Mesendoderm (in vitro differentiated cells): ENCODE measurements at regions not wholly inside any gene's neighbourhood (a gene's known extent, or its start where the extent isn't known, plus 50 kb on each side); places are given as distances from the start of the nearest gene placed in this dataset.
"Not testable (repeated sequence)": the region's sequence is repeated elsewhere in the genome, so short reads cannot be mapped to it uniquely, and the experiment has no call there.

Experiments used
- DNase-seq: peaks from one replicate; pipeline ENCODE4 v3.0.0; 2013
- H2AK5ac ChIP-seq: 2 replicates; pipeline ENCODE4 v1.6.1; 2013; ENCODE audit warnings: low read length, inconsistent platforms
- H2BK120ac ChIP-seq: 2 replicates; pipeline ENCODE4 v1.6.1; 2013; ENCODE audit warnings: low read depth, mild to moderate bottlenecking, low read length, moderate library complexity, mixed read lengths
- H2BK15ac ChIP-seq: replicated peaks from 2 replicates; pipeline ENCODE4 v1.6.1; 2013; ENCODE audit warnings: low read depth, mild to moderate bottlenecking, moderate library complexity
- H2BK5ac ChIP-seq: 2 replicates; pipeline ENCODE4 v1.6.1; 2013; ENCODE audit warnings: low read length, inconsistent platforms
- H3K18ac ChIP-seq: 2 replicates; pipeline ENCODE4 v1.6.1; 2013; ENCODE audit warnings: mild to moderate bottlenecking, low read length, mixed read lengths
- H3K23ac ChIP-seq: one replicate; pipeline ENCODE4 v1.6.1; 2013; ENCODE audit warnings: low read length
- H3K27ac ChIP-seq: 2 replicates; pipeline ENCODE4 v1.5.1; 2013; ENCODE audit warnings: low read depth, mild to moderate bottlenecking, inconsistent platforms, low read length, moderate library complexity
- H3K27me3 ChIP-seq: 2 replicates; pipeline ENCODE4 v1.6.1; 2013; ENCODE audit warnings: low read length, control low read depth, mild to moderate bottlenecking, inconsistent platforms; ENCODE audit not compliant: insufficient read depth, poor library complexity
- H3K36me3 ChIP-seq: 2 replicates; pipeline ENCODE4 v1.6.1; 2013; ENCODE audit warnings: low read length, inconsistent platforms; ENCODE audit not compliant: control insufficient read depth, insufficient read depth
- H3K4ac ChIP-seq: one replicate; pipeline ENCODE4 v1.6.1; 2013; ENCODE audit warnings: low read depth, mild to moderate bottlenecking, low read length, moderate library complexity
- H3K4me1 ChIP-seq: 2 replicates; pipeline ENCODE4 v1.6.1; 2013; ENCODE audit warnings: low read depth, low read length, inconsistent platforms; ENCODE audit not compliant: control insufficient read depth
- H3K4me2 ChIP-seq: 2 replicates; pipeline ENCODE4 v1.6.1; 2013; ENCODE audit warnings: low read length
- H3K4me3 ChIP-seq: 2 replicates; pipeline ENCODE4 v1.5.1; 2013; ENCODE audit warnings: mild to moderate bottlenecking, low read length
- H3K56ac ChIP-seq: one replicate; pipeline ENCODE4 v1.6.1; 2013; ENCODE audit warnings: low read length
- H3K79me1 ChIP-seq: 2 replicates; pipeline ENCODE4 v1.6.1; 2013; ENCODE audit warnings: low read length, inconsistent platforms
- H3K79me2 ChIP-seq: 2 replicates; pipeline ENCODE4 v1.6.1; 2013; ENCODE audit warnings: mild to moderate bottlenecking, low read length; ENCODE audit not compliant: control insufficient read depth, insufficient read depth
- H3K9ac ChIP-seq: 2 replicates; pipeline ENCODE4 v1.6.1; 2013; ENCODE audit warnings: low read length, inconsistent platforms
- H4K5ac ChIP-seq: one replicate; pipeline ENCODE4 v1.6.1; 2013; ENCODE audit warnings: low read length
- H4K8ac ChIP-seq: one replicate; pipeline ENCODE4 v1.6.1; 2013; ENCODE audit warnings: low read depth, mild to moderate bottlenecking, control low read depth, low read length, moderate library complexity
- WGBS: extraction: QIAGEN DNeasy Blood & Tissue Kit; methylation state at CpG from one replicate; pipeline ENCODE4 v1.1.7; 2013; ENCODE audit warnings: low lambda C conversion rate, missing lambda C conversion rate; ENCODE audit not compliant: insufficient coverage; ENCODE audit errors: extremely low coverage; 5-methylcytosine and 5-hydroxymethylcytosine counted together

DNA sequence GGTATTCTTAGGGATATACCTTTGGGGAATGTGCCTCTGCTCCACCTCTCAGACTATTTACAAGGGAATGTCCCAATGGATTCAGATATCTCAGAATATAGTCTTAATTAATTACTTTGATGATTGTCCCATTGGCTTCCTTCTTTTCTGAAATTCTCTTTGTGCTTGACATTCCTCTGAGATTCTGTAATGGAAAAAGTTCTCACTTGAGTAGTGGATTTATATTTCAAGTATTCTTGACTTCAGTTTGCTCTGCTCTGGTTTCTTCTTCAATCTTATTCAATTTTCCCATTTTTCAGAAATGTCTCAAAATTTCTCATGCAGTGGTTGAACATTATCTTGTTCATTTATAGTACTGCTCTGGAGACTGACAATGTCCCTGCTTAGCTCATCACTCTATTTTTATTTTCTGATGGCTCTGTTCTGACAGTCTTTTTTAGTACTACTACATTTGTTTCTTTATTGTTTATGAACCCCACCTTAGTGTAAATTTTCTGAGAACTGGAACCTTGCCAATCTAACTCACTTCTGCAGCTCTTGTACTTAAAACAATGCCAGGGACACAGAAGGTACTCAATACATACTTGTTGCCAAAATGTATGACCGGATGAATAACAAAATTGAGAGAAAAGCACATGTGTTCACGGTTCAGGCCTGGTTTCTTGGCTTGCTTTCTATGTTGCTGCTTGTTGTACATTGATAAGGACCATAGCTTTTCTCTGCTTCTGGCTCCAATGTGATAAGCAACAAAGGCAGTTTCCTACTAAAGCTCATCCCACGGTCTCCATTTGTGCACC, 471.7 kb downstream of the GASK1B start:
- no peak overlapping the region for H3K23ac ChIP-seq
- no peaks in the 10 kb centered on the region for H3K79me2 ChIP-seq

DNA sequence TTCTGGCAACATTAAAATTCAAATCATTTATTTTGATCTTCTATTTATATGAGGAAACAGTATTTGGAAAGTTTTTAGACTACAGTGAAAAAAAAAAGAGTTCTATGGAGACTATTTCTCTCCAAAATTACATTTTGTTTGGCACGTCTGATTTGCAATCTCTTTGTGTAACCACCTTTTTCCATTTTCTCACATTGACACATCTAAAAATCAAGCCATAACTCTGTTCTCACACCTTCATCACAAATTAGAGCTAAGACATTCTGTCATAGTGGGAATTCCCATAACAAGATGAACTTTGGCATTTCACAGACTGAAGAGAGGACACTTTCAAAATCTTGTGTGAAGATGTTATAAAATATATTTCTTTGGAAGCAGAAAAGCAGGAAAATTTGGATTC, 468.9 kb downstream of the GRIA2 start:
- Histone ChIP-seq H3K4me2 (no peak overlapping the region), H3K4ac (no peak overlapping the region), H3K4me3 (no peak overlapping the region), H4K5ac (no peak overlapping the region), H3K23ac (no peak overlapping the region), H3K36me3 (no peaks in the 10 kb centered on the region), H2BK15ac (no peak overlapping the region), H3K9ac (no peak overlapping the region), H3K18ac (no peak overlapping the region), H3K79me2 (no peaks in the 10 kb centered on the region), H3K4me1 (no peaks in the 10 kb centered on the region), H4K8ac (no peak overlapping the region), H3K79me1 (no peaks in the 10 kb centered on the region), H3K27ac (no peak overlapping the region), H2BK120ac (no peak overlapping the region), H2BK5ac (no peak overlapping the region), H3K27me3 (no peaks in the 10 kb centered on the region), H3K56ac (no peak overlapping the region), H2AK5ac (no peak overlapping the region)
- DNase-seq: no peak
- WGBS: no CpG with 5 or more reads among the region's 1 CpG

More for the DNA sequence above, 471.7 kb downstream of the GASK1B start:
- H3K27me3 ChIP-seq: no peaks in the 10 kb centered on the region
- no CpG with 5 or more reads among the region's 3 CpGs for WGBS
- H3K36me3 ChIP-seq: no peaks in the 10 kb centered on the region
- H2AK5ac ChIP-seq: no peak overlapping the region
- H3K18ac ChIP-seq: no peak overlapping the region
- H3K27ac ChIP-seq: no peak overlapping the region
- H2BK120ac ChIP-seq: no peak overlapping the region
- H4K5ac ChIP-seq: no peak overlapping the region
- no peak overlapping the region for H3K4me2 ChIP-seq
- no peak overlapping the region for H4K8ac ChIP-seq
- H2BK15ac ChIP-seq: no peak overlapping the region
- no peak overlapping the region for H3K4me3 ChIP-seq
- H3K9ac ChIP-seq: no peak overlapping the region
- H3K4ac ChIP-seq: no peak overlapping the region
- no peaks in the 10 kb centered on the region for H3K4me1 ChIP-seq
- peak; percentile 28 for DNase-seq
- no peak overlapping the region for H3K56ac ChIP-seq
- no peaks in the 10 kb centered on the region for H3K79me1 ChIP-seq
- no peak overlapping the region for H2BK5ac ChIP-seq

DNA sequence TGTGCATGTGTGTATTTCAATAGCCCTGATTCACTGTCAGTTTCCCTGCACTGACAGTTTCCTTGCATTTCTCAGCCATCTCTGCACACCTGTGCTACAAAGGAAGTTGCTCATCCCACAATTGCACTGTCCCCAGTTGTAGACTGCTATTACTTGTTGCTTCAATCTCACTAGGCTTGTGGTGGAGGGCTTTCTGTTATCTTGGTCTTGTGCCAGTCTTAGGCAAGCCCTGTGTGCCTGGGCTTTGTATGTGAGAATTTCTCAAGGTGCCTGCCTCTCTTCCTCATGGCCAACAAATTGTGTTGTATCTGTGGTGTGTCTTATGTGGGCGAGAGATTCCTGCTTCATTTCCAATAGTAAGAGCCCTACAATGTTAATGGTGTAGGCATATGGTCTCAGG, 467.4 kb downstream of the GRIA2 start:
- no peak overlapping the region for H3K18ac ChIP-seq
- H2AK5ac ChIP-seq: no peak overlapping the region

DNA sequence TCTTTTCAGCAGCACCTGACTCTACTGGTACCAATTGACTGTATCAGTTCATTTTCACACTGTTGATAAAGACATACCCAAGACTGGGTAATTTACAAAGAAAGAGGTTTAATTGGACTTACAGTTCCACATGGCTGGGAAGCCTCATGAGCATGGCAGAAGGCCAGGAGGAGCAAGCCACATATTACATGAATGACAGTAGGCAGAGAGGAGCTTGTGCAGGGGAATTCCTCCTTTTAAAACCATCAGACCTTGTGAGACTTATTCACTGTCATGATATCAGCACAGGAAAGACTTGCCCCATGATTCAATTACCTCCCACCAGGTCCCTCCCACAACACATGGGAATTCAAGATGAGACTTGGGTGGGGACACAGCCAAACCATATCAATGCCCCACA, 458.8 kb downstream of the GRIA2 start:
- not testable (repeated sequence) for H4K8ac ChIP-seq, H3K23ac ChIP-seq, H3K56ac ChIP-seq, H4K5ac ChIP-seq, H3K4me3 ChIP-seq, H2BK15ac ChIP-seq, H2AK5ac ChIP-seq, H3K4me1 ChIP-seq, H3K27ac ChIP-seq, H3K36me3 ChIP-seq, H3K9ac ChIP-seq, H3K27me3 ChIP-seq, H2BK5ac ChIP-seq, H3K4me2 ChIP-seq, H3K18ac ChIP-seq, H2BK120ac ChIP-seq, H3K79me2 ChIP-seq, H3K79me1 ChIP-seq, H3K4ac ChIP-seq, DNase-seq

More for the DNA sequence above, 467.4 kb downstream of the GRIA2 start:
- H4K8ac ChIP-seq: no peak overlapping the region
- H3K4me2 ChIP-seq: no peak overlapping the region
- no peaks in the 10 kb centered on the region for H3K4me1 ChIP-seq
- no peaks in the 10 kb centered on the region for H3K79me1 ChIP-seq
- no peak overlapping the region for H4K5ac ChIP-seq
- no peak overlapping the region for H2BK120ac ChIP-seq
- no peak overlapping the region for H3K4ac ChIP-seq
- H3K23ac ChIP-seq: no peak overlapping the region
- H3K27ac ChIP-seq: no peak overlapping the region
- no CpG with 5 or more reads among the region's 1 CpG for WGBS
- no peaks in the 10 kb centered on the region for H3K36me3 ChIP-seq
- DNase-seq: no peak
- no peak overlapping the region for H2BK5ac ChIP-seq
- no peak overlapping the region for H3K56ac ChIP-seq
- no peak overlapping the region for H2BK15ac ChIP-seq
- no peak overlapping the region for H3K4me3 ChIP-seq
- H3K9ac ChIP-seq: no peak overlapping the region
- H3K27me3 ChIP-seq: no peaks in the 10 kb centered on the region
- H3K79me2 ChIP-seq: no peaks in the 10 kb centered on the region

DNA sequence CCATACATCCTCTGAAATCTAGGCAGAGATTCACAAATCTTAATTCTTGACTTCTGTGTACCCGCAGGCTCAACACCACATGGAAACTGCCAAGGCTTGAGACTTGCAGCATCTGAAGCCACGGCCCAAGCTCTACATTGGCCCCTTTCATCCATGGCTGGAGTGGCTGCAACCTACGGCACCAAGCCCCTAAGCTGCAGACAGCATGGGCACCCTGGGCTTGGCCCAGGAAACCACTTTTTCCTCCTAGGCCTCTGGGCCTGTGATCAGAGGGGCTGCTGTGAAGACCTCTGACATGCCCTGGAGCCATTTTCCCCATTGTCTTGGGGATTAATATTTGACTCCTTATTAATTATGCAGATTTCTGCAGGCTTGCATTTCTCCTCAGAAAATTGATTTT, 457.9 kb downstream of the GRIA2 start:
- no peaks in the 10 kb centered on the region for H3K79me1 ChIP-seq
- no peak for DNase-seq
- H4K8ac ChIP-seq: no peak overlapping the region
- no peak overlapping the region for H3K23ac ChIP-seq
- no CpG with 5 or more reads among the region's 3 CpGs for WGBS
- H2BK15ac ChIP-seq: no peak overlapping the region
- no peak overlapping the region for H3K4me3 ChIP-seq
- H3K4ac ChIP-seq: no peak overlapping the region
- H3K4me2 ChIP-seq: no peak overlapping the region
- H3K27me3 ChIP-seq: no peaks in the 10 kb centered on the region
- H3K36me3 ChIP-seq: no peaks in the 10 kb centered on the region
- H2AK5ac ChIP-seq: no peak overlapping the region
- no peak overlapping the region for H4K5ac ChIP-seq
- no peak overlapping the region for H3K56ac ChIP-seq
- H2BK5ac ChIP-seq: no peak overlapping the region
- no peak overlapping the region for H3K18ac ChIP-seq
- no peak overlapping the region for H3K27ac ChIP-seq
- no peaks in the 10 kb centered on the region for H3K4me1 ChIP-seq
- no peaks in the 10 kb centered on the region for H3K79me2 ChIP-seq
- no peak overlapping the region for H3K9ac ChIP-seq
- no peak overlapping the region for H2BK120ac ChIP-seq

DNA sequence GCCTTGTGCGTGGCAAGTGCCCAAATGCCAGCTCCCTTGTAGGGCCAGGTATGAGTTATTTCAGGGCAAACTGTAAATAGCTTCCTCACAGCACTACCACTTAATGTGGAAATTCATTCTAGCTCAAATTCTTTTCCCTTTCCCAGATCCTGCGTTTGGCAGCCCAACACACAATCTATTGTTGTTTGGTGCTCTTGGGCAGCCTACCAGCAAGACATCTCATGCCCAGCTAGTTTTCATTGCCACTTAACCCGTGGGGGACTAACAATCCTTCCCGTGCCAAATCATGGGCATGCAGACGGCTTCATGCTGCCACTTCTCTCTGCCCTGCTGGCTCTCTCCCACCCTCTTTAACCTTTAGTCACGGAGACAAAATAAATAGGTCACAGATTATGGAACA, 454.2 kb downstream of the GRIA2 start:
- DNase-seq: no peak
- Histone ChIP-seq H3K27ac (no peak overlapping the region), H3K36me3 (no peaks in the 10 kb centered on the region), H3K79me2 (no peaks in the 10 kb centered on the region), H3K4ac (no peak overlapping the region), H2BK15ac (no peak overlapping the region), H2BK120ac (no peak overlapping the region), H4K5ac (no peak overlapping the region), H3K4me2 (no peak overlapping the region), H2BK5ac (no peak overlapping the region), H3K4me1 (no peaks in the 10 kb centered on the region), H3K4me3 (no peak overlapping the region), H3K27me3 (no peaks in the 10 kb centered on the region), H3K79me1 (no peaks in the 10 kb centered on the region), H4K8ac (no peak overlapping the region), H3K23ac (no peak overlapping the region), H2AK5ac (no peak overlapping the region), H3K9ac (no peak overlapping the region), H3K56ac (no peak overlapping the region), H3K18ac (no peak overlapping the region)
- no CpG with 5 or more reads among the region's 6 CpGs for WGBS
